HAP-1 (cell line): ENCODE measurements at regions not wholly inside any gene's neighbourhood (a gene's known extent, or its start where the extent isn't known, plus 50 kb on each side); places are given as distances from the start of the nearest gene placed in this dataset.
"Not testable (repeated sequence)": the region's sequence is repeated elsewhere in the genome, so short reads cannot be mapped to it uniquely, and the experiment has no call there.

ENCODE experiments used
- DNase-seq, 2 experiments: peaks; one replicate each; pipeline ENCODE4 v3.0.0-alpha.2; 2016 to 2020; ENCODE audit warnings: low spot score in 2 of 2
- H3K27me3 ChIP-seq: fragments of 250-450 bp; sonication (Bioruptor Pico); 2 replicates; pipeline ENCODE4 v1.5.1; 2020; ENCODE audit warnings: low read depth, mild to moderate bottlenecking, moderate library complexity
- H3K36me3 ChIP-seq: fragments of 250-450 bp; sonication (Bioruptor Pico); replicated peaks from 2 replicates; pipeline ENCODE4 v1.5.1; 2020; ENCODE audit warnings: mild to moderate bottlenecking
- H3K4me1 ChIP-seq: fragments of 250-450 bp; sonication (Bioruptor Pico); 2 replicates; pipeline ENCODE4 v1.5.1; 2020; ENCODE audit warnings: mild to moderate bottlenecking
- H3K4me3 ChIP-seq: fragments of 250-450 bp; sonication (Bioruptor Pico); 2 replicates; pipeline ENCODE4 v1.5.1; 2020; ENCODE audit warnings: mild to moderate bottlenecking, moderate library complexity
- H3K9me3 ChIP-seq: fragments of 250-450 bp; sonication (Bioruptor Pico); 2 replicates; pipeline ENCODE4 v1.5.1; 2020; ENCODE audit warnings: mild to moderate bottlenecking, moderate library complexity
- in situ Hi-C: fragments of 300-500 bp; cut with MboI; formaldehyde crosslinking; loops from 3 replicates; pipeline ENCODE4 v1.14.3; 2020; ENCODE audit warnings: low sequenced_read_pairs, inconsistent platforms, mixed read lengths

- DNase-seq = no peak
- in situ Hi-C loops = no loop called here
Observed at GRCh38 chr5:25990771-25991170, 1047.6 kb downstream of the CDH9 start.

DNA sequence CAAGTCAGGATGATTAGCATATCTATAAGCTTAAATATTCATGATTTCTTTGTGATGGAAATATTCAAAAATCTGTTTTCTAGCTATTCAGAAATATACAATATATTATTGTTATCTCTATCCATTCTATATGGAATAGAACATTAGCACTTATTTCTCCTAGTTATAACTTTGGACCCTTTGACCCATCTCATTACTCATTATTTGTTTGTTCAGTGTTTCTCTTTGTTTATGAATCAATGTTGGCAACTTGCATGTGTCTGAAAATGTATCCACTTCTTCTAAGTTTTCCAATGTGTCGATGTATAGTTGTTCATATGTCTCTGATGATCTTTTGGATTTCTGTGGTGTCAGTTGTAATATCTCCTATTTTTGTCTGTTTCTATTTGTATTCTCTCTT is 1059.3 kb downstream of the CDH9 start:
- no peak for DNase-seq
- Histone ChIP-seq H3K9me3 (no peaks in the 10 kb centered on the region), H3K36me3 (no peaks in the 10 kb centered on the region), H3K27me3 (no peaks in the 10 kb centered on the region), H3K4me1 (no peaks in the 10 kb centered on the region), H3K4me3 (no peak overlapping the region)
- in situ Hi-C loops = no loop called here

More at GRCh38 chr5:25990771-25991170, 1047.6 kb downstream of the CDH9 start:
- H3K4me3 ChIP-seq = no peak overlapping the region
- H3K9me3 ChIP-seq = no peaks in the 10 kb centered on the region
- no peaks in the 10 kb centered on the region for H3K36me3 ChIP-seq
- H3K4me1 ChIP-seq = no peaks in the 10 kb centered on the region
- no peaks in the 10 kb centered on the region for H3K27me3 ChIP-seq

DNA sequence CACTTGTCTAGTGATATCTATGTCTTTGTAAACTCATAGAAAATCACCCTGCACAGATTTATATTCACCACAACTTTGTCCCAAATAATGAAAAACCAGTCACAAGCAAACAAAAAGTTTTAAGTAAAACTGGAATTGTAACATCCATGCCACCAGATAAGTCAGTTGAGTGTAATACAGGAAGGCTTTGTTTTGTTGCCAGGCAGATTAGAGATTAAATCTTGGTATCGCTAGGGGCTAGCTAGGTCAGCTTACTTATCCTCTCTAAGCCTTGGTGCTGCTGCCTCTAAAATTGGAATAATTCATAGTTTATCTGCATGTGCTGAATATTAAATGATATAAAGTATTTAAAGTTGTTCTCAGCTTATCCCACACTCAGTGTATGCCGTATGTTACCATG is 1062.5 kb downstream of the CDH9 start:
- Histone ChIP-seq H3K27me3 (no peaks in the 10 kb centered on the region), H3K4me3 (no peak overlapping the region), H3K36me3 (no peaks in the 10 kb centered on the region), H3K4me1 (no peaks in the 10 kb centered on the region), H3K9me3 (no peaks in the 10 kb centered on the region)
- in situ Hi-C loops = no loop called here
- no peak for DNase-seq

- in situ Hi-C loops = no loop called here
- Histone ChIP-seq H3K4me3 (no peak overlapping the region), H3K9me3 (no peaks in the 10 kb centered on the region), H3K27me3 (no peaks in the 10 kb centered on the region), H3K36me3 (no peaks in the 10 kb centered on the region), H3K4me1 (no peaks in the 10 kb centered on the region)
- no peak for DNase-seq
Observed at GRCh38 chr5:25974451-25974850, 1063.9 kb downstream of the CDH9 start.

DNA sequence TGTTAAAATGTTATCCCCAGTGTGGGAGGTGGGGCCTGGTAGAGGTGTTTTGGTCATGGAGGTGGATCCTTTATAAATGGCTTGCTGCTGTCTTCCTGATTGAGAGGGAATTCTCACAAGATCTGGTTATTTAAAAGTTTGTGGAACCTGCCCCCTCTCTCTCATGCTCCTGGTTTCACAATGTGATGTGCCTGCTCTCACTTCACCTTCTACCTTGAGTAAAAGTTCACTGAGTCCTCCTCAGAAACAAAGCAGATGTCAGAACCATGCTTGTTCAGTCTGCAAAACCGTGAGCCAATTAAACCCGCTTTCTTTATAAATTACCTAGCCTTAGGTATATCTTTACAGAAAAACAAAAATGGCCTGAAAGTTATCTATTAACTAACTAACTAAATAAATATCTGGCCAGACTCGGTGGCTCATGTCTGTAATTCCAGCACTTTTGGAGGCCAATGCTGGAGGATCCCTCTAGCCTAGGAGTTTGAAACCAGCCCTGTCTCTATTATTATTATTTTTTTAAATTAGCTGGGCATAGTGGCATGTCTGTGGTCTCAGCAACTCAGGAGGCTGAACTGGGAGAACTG is 1067.4 kb downstream of the CDH9 start:
- DNase-seq = no peak
- in situ Hi-C loops = no loop called here
- H3K36me3 ChIP-seq = no peaks in the 10 kb centered on the region
- H3K9me3 ChIP-seq = no peaks in the 10 kb centered on the region
- no peaks in the 10 kb centered on the region for H3K4me1 ChIP-seq
- no peak overlapping the region for H3K4me3 ChIP-seq
- no peaks in the 10 kb centered on the region for H3K27me3 ChIP-seq

DNA sequence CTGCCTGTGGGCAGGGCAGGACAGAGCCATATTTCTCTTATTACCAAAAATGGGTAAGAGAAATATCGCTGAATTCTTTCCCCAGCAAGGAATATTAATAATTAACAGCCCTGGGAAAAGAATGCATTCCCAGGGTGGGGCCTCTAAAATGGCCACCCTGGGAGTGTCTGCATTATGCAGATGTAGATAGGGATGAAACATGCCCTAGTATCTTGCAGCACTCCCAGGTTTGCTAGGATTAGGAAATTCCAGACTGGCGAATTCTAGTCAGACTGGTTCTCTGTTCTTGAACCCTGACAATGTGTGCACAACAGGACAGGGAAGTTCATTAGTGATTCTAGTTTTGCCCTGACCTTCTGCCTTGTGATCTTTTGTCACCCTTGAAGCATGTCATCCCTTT is 1069.3 kb downstream of the CDH9 start:
- in situ Hi-C loops, DNase-seq, H3K27me3 ChIP-seq, H3K9me3 ChIP-seq, H3K36me3 ChIP-seq, H3K4me3 ChIP-seq, H3K4me1 ChIP-seq: not testable (repeated sequence)

DNA sequence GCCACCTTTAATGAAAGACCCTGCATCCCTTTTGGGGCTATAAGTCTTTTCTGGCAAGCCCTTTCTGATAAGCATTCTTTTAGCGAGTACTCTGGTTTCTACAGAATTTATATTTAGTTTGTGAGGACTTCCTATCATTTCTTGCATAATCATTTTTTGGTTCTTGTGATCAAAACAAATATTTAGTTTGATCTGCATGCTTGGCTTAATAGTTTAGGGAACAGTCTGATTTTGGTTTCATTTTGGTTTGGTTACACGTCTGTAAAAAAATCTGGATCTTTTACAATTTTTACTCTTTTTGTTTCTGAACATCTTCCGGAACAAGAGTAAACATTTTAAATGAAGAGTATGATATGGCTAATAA is 1074.4 kb downstream of the CDH9 start:
- H3K4me3 ChIP-seq = no peak overlapping the region
- no peaks in the 10 kb centered on the region for H3K27me3 ChIP-seq
- no peak for DNase-seq
- no peaks in the 10 kb centered on the region for H3K36me3 ChIP-seq
- in situ Hi-C loops = no loop called here
- peaks cover 3% of the 10 kb centered on the region for H3K4me1 ChIP-seq
- no peaks in the 10 kb centered on the region for H3K9me3 ChIP-seq

GRCh38 chr5:25963251-25964008 is 1075.0 kb downstream of the CDH9 start:
- Histone ChIP-seq H3K9me3 (no peaks in the 10 kb centered on the region), H3K4me3 (no peak overlapping the region), H3K4me1 (peaks cover 3% of the 10 kb centered on the region), H3K36me3 (no peaks in the 10 kb centered on the region), H3K27me3 (no peaks in the 10 kb centered on the region)
- in situ Hi-C loops = no loop called here
- no peak for DNase-seq

GRCh38 chr5:25955337-25955736 is 1083.0 kb downstream of the CDH9 start:
- H3K9me3 ChIP-seq = no peaks in the 10 kb centered on the region
- no peaks in the 10 kb centered on the region for H3K4me1 ChIP-seq
- no peaks in the 10 kb centered on the region for H3K27me3 ChIP-seq
- DNase-seq = no peak
- no peaks in the 10 kb centered on the region for H3K36me3 ChIP-seq
- H3K4me3 ChIP-seq = no peak overlapping the region
- in situ Hi-C loops = no loop called here

DNA sequence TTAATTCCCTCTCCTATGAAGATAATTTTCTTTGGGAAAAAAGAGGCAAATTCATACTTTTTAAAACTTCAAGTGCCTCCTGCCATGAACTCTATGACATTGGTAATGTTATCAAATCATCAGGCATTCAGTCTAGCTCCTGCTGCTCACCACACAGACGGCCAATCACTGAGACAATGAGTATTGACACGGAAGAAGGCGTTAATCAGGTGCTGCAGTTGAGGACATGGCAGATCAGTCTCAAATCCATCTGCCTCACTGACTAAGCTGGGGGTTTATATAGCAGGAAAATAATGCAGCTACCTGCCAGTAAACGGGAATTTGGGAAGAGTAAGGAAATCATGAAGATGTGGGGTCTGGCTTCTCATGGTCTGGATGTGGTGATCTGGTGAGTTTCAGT is 1087.7 kb downstream of the CDH9 start:
- Histone ChIP-seq H3K9me3 (no peaks in the 10 kb centered on the region), H3K36me3 (no peaks in the 10 kb centered on the region), H3K27me3 (no peaks in the 10 kb centered on the region), H3K4me3 (no peak overlapping the region), H3K4me1 (peaks cover 33% of the 10 kb centered on the region)
- DNase-seq = no peak
- in situ Hi-C loops = no loop called here

DNA sequence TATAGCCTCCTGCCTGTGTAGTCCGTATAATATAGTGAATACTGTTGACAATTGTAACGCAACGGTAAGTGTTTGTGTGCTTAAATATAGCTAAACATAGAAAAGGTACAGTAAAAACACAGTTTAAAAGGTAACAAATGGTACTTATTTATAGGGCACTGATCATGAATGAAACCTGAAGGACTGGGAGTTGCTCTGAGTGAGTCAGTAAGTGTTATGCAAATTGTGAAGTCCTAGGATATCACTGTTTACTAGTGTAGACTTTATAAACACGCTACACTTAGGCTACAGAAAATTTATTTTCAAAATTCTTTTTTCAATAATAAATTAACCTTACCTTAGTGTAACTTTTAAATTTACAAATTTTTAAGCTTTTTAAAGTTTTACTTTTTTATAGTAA is 1090.1 kb downstream of the CDH9 start:
- in situ Hi-C loops = no loop called here
- H3K4me3 ChIP-seq = no peak overlapping the region
- H3K9me3 ChIP-seq = no peaks in the 10 kb centered on the region
- no peaks in the 10 kb centered on the region for H3K36me3 ChIP-seq
- H3K4me1 ChIP-seq = peaks cover 41% of the 10 kb centered on the region
- H3K27me3 ChIP-seq = no peaks in the 10 kb centered on the region
- DNase-seq = no peak

- Histone ChIP-seq H3K36me3 (no peaks in the 10 kb centered on the region), H3K9me3 (no peaks in the 10 kb centered on the region), H3K27me3 (no peaks in the 10 kb centered on the region), H3K4me3 (no peak overlapping the region), H3K4me1 (peaks cover 41% of the 10 kb centered on the region)
- DNase-seq = peak; percentile 59 to 64
- in situ Hi-C loops = no loop called here
Observed at GRCh38 chr5:25944786-25945185, 1093.6 kb downstream of the CDH9 start.

DNA sequence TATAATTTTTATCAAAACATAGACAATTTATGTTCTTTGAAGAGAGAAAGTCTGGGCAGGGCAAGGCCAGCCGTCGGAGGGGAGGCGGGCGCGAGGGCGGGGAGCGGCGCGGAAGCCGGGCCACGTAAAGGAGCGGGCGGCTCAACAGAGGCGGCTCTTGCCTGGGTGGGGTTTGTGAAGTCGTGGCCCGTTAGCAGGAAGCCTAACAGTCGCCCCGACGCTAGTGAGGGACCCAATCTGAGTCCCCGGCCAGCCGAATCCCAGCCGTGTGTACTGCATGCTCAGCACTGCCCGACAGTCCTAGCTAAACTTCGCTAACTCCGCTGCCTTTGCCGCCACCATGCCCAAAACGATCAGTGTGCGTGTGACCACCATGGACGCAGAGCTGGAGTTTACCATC is 1129.2 kb downstream of the CDH9 start:
- Histone ChIP-seq H3K4me3 (no peak overlapping the region), H3K36me3 (no peaks in the 10 kb centered on the region), H3K4me1 (no peaks in the 10 kb centered on the region), H3K9me3 (no peaks in the 10 kb centered on the region), H3K27me3 (no peaks in the 10 kb centered on the region)
- DNase-seq = no peak
- in situ Hi-C loops = no loop called here

- DNase-seq = no peak
- Histone ChIP-seq H3K9me3 (no peaks in the 10 kb centered on the region), H3K4me1 (no peaks in the 10 kb centered on the region), H3K27me3 (no peaks in the 10 kb centered on the region), H3K36me3 (no peaks in the 10 kb centered on the region), H3K4me3 (no peak overlapping the region)
- in situ Hi-C loops = no loop called here
Observed at GRCh38 chr5:25905646-25906045, 1132.7 kb downstream of the CDH9 start.

DNA sequence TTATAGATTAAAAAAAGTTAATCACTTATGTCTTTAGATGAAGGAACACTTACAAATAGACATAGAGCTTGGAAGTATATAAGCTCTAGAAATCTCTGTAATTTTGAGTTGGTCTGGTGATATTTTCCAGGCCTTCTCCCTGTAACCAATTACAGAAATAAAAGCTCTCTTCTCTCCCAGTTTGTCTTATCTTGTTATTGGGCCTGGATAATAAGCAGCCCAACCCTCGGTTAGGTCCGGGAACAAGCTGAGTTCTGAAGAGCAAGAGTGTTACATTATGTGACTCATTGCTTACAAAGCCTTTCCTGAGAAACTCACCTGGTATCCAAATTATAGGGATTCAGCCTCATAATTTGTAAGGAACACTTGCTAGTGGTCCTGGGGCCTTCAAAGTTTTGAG is 1146.2 kb downstream of the CDH9 start:
- in situ Hi-C loops = no loop called here
- no peak for DNase-seq

More for the DNA sequence above, 1146.2 kb downstream of the CDH9 start:
- Histone ChIP-seq H3K9me3 (no peaks in the 10 kb centered on the region), H3K4me1 (no peaks in the 10 kb centered on the region), H3K4me3 (no peak overlapping the region), H3K27me3 (no peaks in the 10 kb centered on the region), H3K36me3 (no peaks in the 10 kb centered on the region)
